NCI-H128 (cell line): ENCODE measurements at regions not wholly inside any gene's neighbourhood (a gene's known extent, or its start where the extent isn't known, plus 50 kb on each side); places are given as distances from the start of the nearest gene placed in this dataset.

Experiments
- DNase-seq: peaks from one replicate; lab custom pipeline; 2025; ENCODE audit not compliant: unreplicated experiment; lab: John Stamatoyannopoulos, UW

DNA sequence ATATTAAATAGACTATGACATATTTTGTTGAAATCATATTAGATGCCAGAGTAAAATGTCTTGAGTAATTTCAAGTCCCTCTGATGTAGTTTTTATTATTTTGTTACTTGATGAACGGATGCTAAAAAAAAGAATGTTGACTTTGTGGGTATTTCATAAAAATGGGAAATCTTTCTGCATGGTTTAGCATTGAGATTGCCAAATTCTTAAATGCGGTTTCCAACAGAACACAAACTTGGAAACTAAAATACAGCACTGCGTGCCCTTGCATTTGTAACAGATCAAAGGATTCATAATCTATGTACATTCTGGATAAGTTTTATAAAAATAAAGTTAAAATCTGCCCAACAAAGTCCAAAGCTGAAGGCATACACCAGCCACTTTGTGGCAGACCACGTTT is 425.5 kb upstream of the DAB2 start:
- DNase-seq = no peak

DNA sequence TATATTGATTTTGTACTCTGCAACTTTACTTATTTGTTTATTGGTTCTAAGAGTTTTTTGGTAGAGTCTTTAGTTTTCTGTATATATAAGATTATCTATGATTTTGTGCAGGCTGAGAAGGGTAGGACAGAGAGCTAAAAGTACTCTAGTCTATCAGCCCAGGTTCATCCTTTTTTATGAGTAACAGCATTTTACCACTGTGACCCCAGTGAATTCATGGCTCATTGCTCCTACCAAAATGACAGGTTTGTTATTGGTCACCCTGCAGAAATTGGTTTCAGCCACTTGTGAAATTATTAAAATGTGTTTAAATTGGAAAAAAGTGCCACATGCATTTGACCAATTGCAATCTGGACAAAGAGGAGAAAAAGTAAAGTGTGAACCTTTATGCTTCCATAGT is 421.4 kb upstream of the DAB2 start:
- DNase-seq = no peak

DNA sequence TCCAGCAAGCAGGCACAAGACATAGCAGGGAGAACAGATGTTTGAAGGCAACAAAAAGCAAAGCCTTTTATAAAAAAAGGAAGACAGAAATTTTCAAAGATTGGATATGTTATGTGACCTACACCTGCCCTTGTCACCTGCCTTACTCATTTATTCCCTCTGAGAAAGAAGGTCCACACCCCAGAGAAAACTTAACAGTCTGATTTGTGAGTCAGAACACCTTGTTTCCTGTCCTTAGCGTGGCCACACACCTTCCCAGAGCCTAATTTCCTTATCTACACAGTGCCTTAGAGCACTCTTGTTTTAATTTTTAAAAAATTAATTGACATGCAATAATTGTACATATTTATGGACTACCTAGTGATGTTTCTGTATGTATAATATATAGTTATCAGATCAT is 419.0 kb upstream of the DAB2 start:
- no peak for DNase-seq

- DNase-seq = no peak
Measured at GRCh38 chr5:39835371-39835770, 410.6 kb upstream of the DAB2 start.

DNA sequence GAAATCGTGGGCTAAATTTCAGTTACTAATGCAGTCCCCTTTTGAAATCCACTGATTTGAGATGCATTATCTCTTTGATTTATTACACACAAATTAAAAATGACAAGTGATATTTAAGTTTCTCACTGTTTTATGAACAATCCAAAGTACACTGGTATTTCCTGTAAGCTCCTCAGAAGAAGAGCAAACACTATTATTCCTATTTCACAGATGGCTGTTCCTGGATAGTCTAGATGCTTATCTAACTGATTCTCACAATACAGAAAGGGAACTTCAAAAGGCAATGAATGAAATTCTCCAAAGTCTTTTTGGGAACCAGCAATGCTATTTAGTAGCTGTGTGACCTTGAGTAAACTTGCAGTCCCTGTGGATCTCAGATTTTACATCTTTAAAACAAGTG is 404.7 kb upstream of the DAB2 start:
- no peak for DNase-seq

DNA sequence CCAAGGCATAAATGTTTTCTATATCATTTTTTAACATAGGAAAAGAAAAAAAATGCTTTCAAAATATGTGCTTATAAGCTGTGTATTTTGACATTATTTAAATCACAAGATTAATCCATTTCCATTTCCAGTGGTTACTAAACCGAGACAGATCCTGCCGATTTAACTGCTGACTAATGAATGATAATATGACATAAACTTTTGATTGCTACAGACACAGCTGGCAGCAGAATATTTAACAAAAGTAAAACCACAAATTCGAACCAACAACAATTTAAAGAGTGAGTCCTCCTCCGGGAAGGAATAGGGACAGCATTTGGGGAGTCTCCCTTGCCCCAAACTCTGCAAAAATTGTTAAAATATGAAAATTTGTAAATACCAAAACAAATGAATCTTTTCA is 401.3 kb upstream of the DAB2 start:
- DNase-seq = no peak

DNA sequence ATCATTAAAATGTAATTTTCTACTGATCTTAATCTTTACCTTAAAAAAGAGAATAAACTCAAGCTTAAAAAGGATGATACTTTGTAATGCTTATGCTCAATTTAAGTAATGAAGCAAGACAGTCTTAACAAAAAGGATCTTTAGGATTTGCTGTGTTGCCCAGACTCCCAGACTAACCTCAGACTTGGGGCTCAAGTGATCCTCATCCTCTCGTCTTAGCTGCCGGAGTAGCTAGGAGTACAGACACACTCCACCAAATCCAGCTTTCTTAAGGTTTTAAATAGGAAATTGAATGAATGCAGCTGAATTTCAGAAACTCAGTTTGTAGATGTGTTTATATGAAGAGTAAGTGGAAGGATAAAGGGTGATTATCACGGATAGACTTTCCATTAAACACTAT is 400.5 kb upstream of the DAB2 start:
- DNase-seq = no peak

GRCh38 chr5:39822020-39822419 is 397.2 kb upstream of the DAB2 start:
- no peak for DNase-seq

GRCh38 chr5:39816866-39817265 is 392.1 kb upstream of the DAB2 start:
- no peak for DNase-seq

DNA sequence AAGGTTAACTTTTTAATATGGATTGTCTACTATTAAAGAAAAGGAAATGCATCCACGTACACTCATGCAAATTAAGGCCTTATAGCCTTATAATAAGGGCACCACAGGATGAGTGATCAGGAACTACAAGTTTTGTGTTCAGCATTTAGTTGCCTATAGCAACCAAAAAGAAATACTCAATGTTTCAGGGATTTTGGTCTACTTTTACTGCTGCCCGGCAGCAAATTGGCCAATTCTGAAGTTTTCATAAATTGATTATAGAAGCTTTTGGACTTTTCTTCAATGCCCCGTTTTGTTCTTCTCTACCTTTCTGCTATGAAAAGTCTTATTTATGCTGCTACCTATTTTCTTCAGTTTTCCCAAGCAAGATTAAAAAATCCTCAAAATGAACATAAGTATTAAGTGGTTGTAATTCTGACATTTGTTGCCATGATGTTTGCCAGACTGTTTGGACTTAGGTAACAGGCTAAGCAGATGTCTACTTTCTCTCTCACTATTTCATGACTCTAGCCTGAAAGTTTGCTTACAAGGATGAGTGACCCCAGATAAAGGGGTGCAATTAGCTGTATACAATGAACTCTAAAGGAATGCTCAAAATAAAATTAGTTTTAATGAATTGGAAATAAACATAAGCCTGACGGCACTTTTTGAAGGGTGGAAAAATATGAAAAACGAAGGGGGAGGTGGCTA is 391.5 kb upstream of the DAB2 start:
- no peak for DNase-seq

DNA sequence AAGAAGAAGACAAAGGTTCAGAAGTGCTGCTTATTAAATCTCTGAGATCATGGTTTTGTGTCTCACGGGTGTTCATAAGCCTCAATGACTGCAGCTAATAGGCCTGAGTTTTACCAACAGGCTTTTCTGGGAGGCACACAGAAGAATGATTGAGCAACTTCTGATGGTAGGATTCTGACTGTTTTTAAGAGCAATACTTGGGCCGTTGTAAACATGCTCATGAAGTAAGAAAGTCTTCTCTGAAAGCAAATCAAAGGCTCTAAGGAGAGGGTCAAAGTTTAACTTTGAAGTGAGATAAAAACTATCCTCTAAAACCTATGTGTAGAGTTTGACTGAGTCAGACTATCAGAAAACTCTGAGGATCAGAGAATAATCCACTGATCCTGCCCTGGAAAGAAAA is 390.9 kb upstream of the DAB2 start:
- no peak for DNase-seq

- DNase-seq = no peak
Measured at GRCh38 chr5:39811381-39811780, 386.6 kb upstream of the DAB2 start.

DNA sequence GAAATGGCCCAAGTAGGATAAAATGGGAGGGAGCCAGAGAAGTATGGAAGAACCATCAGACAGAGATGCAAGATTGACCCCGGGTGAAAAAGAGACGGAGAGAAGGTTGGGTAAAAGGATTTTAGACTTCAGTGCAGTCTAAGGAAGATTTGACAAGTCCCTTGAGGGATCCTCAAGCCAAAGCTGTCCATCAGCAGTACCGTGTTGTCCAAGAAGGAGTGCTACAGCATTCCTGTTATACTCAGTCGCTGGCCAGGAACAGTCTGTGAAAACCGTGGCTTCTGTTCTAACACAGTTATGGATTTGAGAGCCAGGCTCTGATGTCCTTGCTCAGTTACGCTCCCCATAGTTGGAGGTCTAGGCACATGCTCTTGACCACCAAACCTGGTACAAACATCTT is 383.9 kb upstream of the DAB2 start:
- no peak for DNase-seq

DNA sequence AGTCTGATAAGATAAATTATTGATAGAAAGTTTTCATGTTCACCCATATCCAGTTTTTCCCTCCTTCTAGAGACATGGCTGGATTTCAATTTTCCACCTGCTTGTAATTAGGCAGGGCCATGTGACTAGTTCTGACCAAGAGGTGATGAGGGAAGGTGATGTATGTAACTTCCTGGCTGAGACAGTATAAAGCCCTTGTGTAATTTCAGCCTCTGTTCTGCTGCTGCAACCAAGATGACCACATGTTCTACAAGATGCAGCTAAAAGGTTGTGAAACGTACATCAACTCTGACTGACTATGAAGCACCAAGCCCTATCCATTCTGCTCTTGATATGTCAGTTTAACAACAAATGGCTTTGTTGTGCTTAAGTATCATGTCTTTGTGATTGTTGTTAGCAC is 376.5 kb upstream of the DAB2 start:
- DNase-seq = no peak

GRCh38 chr5:39800042-39800601 is 375.3 kb upstream of the DAB2 start:
- DNase-seq = no peak

- DNase-seq = no peak
Measured at GRCh38 chr5:39799242-39799641, 374.5 kb upstream of the DAB2 start.

GRCh38 chr5:39794513-39795210 is 369.9 kb upstream of the DAB2 start:
- DNase-seq = no peak

DNA sequence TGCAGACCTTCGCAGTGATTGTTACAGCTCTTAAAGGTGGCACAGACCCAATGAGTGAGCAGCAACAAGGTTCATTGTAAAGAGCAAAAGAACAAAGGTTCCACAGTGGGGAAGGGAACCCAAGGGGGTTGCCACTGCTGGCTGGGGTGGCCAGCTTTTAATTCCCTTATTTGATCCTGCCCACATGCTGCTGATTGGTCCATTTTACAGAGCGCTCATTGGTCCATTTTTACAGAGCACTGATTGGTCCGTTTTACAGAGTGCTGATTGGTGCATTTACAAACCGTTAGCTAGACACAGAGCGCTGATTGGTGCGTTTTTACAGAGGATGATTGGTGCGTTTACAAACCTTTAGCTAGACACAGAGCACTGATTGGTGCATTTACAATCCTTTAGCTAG is 360.6 kb upstream of the DAB2 start:
- no peak for DNase-seq

GRCh38 chr5:39783756-39784421 is 359.1 kb upstream of the DAB2 start:
- no peak for DNase-seq

GRCh38 chr5:39780347-39780746 is 355.6 kb upstream of the DAB2 start:
- no peak for DNase-seq

GRCh38 chr5:39779831-39780230 is 355.1 kb upstream of the DAB2 start:
- DNase-seq = no peak

GRCh38 chr5:39775797-39776365 is 351.1 kb upstream of the DAB2 start:
- DNase-seq = no peak
